HCT116 (cell line): ENCODE measurements at regions not wholly inside any gene's neighbourhood (a gene's known extent, or its start where the extent isn't known, plus 50 kb on each side); places are given as distances from the start of the nearest gene placed in this dataset.

Experiments
- CEBPB ChIP-seq: IDR thresholded peaks from 2 replicates; pipeline ENCODE4 v1.6.1; 2012; ENCODE audit warnings: low read depth
- EZH2 ChIP-seq: fragments of 200-600 bp; sonication (generic); IDR thresholded peaks from 2 replicates; pipeline ENCODE4 v1.6.1; 2017; ENCODE audit warnings: antibody characterized with exemption, mixed run types
- EZH2phosphoT487 ChIP-seq: fragments of 200-600 bp; IDR thresholded peaks from 2 replicates; pipeline ENCODE4 v1.6.1; 2018; ENCODE audit warnings: antibody characterized with exemption, borderline replicate concordance
- POLR2A ChIP-seq: IDR thresholded peaks from 2 replicates; pipeline ENCODE4 v1.7.0; 2011; ENCODE audit warnings: borderline replicate concordance; ENCODE audit not compliant: insufficient read depth, insufficient read length; ENCODE audit errors: extremely low read depth
- SIN3A ChIP-seq: IDR thresholded peaks from 2 replicates; pipeline ENCODE4 v1.6.1; 2012; ENCODE audit warnings: low read depth
- SRF ChIP-seq: IDR thresholded peaks from 2 replicates; pipeline ENCODE4 v1.6.1; 2012; ENCODE audit warnings: low read depth
- ZBTB33 ChIP-seq: IDR thresholded peaks from 2 replicates; pipeline ENCODE4 v1.6.1; 2011; ENCODE audit warnings: mild to moderate bottlenecking, low read length, moderate library complexity; ENCODE audit not compliant: insufficient replicate concordance; ENCODE audit errors: extremely low read depth
- TF ChIP-seq, protein P1 (sequence below), 3 experiments: fragments of 200-600 bp in 1 of 3; sonication (generic) in 1 of 3; IDR thresholded peaks in 2 of 3; conservative IDR thresholded peaks in 1 of 3; 2 replicates each; pipeline ENCODE4 v1.5.1; 2012 to 2017; ENCODE audit warnings: low read depth in 2 of 3, low read length in 2 of 3, antibody characterized with exemption in 1 of 3, borderline replicate concordance in 1 of 3, control low read depth in 1 of 3, mild to moderate bottlenecking in 1 of 3, mixed read lengths in 1 of 3, mixed run types in 1 of 3, moderate library complexity in 1 of 3; ENCODE audit not compliant: insufficient read depth in 1 of 3
- TF ChIP-seq, protein P2 (sequence below): IDR thresholded peaks from 2 replicates; pipeline ENCODE4 v1.6.1; 2012; ENCODE audit warnings: low read depth

GRCh38 chr14:44369401-44370123 lies 137.5 kb downstream of the FSCB start:
- TF ChIP-seq, protein P1, sequence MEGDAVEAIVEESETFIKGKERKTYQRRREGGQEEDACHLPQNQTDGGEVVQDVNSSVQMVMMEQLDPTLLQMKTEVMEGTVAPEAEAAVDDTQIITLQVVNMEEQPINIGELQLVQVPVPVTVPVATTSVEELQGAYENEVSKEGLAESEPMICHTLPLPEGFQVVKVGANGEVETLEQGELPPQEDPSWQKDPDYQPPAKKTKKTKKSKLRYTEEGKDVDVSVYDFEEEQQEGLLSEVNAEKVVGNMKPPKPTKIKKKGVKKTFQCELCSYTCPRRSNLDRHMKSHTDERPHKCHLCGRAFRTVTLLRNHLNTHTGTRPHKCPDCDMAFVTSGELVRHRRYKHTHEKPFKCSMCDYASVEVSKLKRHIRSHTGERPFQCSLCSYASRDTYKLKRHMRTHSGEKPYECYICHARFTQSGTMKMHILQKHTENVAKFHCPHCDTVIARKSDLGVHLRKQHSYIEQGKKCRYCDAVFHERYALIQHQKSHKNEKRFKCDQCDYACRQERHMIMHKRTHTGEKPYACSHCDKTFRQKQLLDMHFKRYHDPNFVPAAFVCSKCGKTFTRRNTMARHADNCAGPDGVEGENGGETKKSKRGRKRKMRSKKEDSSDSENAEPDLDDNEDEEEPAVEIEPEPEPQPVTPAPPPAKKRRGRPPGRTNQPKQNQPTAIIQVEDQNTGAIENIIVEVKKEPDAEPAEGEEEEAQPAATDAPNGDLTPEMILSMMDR (IDR thresholded peaks at IDR 0.05 in 2 of 3, conservative IDR thresholded peaks at IDR 0.05 in 1 of 3; ENCODE audit: borderline replicate concordance in 1 of 3, insufficient read depth in 1 of 3, low read depth in 2 of 3, low read length in 2 of 3): no peak
- TF ChIP-seq EZH2: no peak
- no peak for TF ChIP-seq SRF
- TF ChIP-seq POLR2A: no peak
- TF ChIP-seq, protein P2, sequence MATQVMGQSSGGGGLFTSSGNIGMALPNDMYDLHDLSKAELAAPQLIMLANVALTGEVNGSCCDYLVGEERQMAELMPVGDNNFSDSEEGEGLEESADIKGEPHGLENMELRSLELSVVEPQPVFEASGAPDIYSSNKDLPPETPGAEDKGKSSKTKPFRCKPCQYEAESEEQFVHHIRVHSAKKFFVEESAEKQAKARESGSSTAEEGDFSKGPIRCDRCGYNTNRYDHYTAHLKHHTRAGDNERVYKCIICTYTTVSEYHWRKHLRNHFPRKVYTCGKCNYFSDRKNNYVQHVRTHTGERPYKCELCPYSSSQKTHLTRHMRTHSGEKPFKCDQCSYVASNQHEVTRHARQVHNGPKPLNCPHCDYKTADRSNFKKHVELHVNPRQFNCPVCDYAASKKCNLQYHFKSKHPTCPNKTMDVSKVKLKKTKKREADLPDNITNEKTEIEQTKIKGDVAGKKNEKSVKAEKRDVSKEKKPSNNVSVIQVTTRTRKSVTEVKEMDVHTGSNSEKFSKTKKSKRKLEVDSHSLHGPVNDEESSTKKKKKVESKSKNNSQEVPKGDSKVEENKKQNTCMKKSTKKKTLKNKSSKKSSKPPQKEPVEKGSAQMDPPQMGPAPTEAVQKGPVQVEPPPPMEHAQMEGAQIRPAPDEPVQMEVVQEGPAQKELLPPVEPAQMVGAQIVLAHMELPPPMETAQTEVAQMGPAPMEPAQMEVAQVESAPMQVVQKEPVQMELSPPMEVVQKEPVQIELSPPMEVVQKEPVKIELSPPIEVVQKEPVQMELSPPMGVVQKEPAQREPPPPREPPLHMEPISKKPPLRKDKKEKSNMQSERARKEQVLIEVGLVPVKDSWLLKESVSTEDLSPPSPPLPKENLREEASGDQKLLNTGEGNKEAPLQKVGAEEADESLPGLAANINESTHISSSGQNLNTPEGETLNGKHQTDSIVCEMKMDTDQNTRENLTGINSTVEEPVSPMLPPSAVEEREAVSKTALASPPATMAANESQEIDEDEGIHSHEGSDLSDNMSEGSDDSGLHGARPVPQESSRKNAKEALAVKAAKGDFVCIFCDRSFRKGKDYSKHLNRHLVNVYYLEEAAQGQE: no peak
- TF ChIP-seq ZBTB33: no peak
- TF ChIP-seq CEBPB: no peak
- no peak for TF ChIP-seq EZH2phosphoT487
- TF ChIP-seq SIN3A: no peak
